ENCODE measurements at regions not wholly inside any gene's neighbourhood (a gene's known extent, or its start where the extent isn't known, plus 50 kb on each side); places are given as distances from the start of the nearest gene placed in this dataset.

DNA sequence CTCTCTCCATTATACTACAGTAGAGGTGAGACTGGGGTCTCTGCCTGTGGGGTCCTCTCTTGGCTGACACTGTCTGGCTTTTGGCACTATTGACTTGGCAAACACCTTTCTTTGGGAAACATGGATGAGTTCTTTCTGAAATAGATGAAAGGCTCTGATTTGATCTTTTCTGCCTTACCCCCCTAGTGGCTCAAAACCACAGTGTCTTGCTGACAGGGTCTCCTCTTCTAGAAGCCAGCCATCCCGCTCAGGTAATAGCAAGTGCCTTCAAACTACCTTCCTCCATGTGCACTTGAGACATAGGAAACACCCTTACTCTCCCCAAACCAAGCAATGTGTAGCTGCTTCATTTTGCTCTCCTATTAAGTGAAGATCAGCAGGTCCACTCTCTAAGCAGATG is 260.4 kb downstream of the BRINP2 start:
- TF ChIP-seq, protein P1, sequence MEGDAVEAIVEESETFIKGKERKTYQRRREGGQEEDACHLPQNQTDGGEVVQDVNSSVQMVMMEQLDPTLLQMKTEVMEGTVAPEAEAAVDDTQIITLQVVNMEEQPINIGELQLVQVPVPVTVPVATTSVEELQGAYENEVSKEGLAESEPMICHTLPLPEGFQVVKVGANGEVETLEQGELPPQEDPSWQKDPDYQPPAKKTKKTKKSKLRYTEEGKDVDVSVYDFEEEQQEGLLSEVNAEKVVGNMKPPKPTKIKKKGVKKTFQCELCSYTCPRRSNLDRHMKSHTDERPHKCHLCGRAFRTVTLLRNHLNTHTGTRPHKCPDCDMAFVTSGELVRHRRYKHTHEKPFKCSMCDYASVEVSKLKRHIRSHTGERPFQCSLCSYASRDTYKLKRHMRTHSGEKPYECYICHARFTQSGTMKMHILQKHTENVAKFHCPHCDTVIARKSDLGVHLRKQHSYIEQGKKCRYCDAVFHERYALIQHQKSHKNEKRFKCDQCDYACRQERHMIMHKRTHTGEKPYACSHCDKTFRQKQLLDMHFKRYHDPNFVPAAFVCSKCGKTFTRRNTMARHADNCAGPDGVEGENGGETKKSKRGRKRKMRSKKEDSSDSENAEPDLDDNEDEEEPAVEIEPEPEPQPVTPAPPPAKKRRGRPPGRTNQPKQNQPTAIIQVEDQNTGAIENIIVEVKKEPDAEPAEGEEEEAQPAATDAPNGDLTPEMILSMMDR (IDR thresholded peaks at IDR 0.05; ENCODE audit: poor library complexity, severe bottlenecking) = no peak
- TF ChIP-seq POLR2AphosphoS5 (IDR thresholded peaks at IDR 0.05) (no peak), EZH2 (IDR thresholded peaks at IDR 0.05; ENCODE audit: borderline replicate concordance, insufficient read depth, low read length, poor library complexity, severe bottlenecking) (no peak), EP300 (conservative IDR thresholded peaks at IDR 0.05; ENCODE audit: poor library complexity, severe bottlenecking) (no peak)
